Activated naive CD8-positive, alpha-beta T cell treated with anti-CD3 and anti-CD28 coated beads, Interleukin-2, amount 50 U/mL, for 24 hours (primary cell): ENCODE measurements at regions not wholly inside any gene's neighbourhood (a gene's known extent, or its start where the extent isn't known, plus 50 kb on each side); places are given as distances from the start of the nearest gene placed in this dataset.
A peak's percentile ranks its signal among the peaks of the same experiment; 100 is the strongest.

Experiments
- ATAC-seq: fragments of 150-1000 bp; cut with Tn5 transposase; one replicate; pipeline ENCODE4 v1.10.0; 2021
- DNase-seq: peaks from one replicate; pipeline ENCODE4 v3.0.0; 2021
- H3K27ac Mint-ChIP-seq: one replicate; pipeline ENCODE4 v1.8.0; 2021; ENCODE audit warnings: mild to moderate bottlenecking, mixed read lengths
- H3K27me3 Mint-ChIP-seq: one replicate; pipeline ENCODE4 v1.8.0; 2021; ENCODE audit warnings: mixed read lengths
- H3K36me3 Mint-ChIP-seq: one replicate; pipeline ENCODE4 v1.8.0; 2021; ENCODE audit warnings: low read depth, mixed read lengths
- H3K4me1 Mint-ChIP-seq: one replicate; pipeline ENCODE4 v1.8.0; 2021; ENCODE audit warnings: mixed read lengths
- H3K4me3 Mint-ChIP-seq: one replicate; pipeline ENCODE4 v1.8.0; 2021; ENCODE audit warnings: mild to moderate bottlenecking, moderate library complexity, mixed read lengths
- H3K9me3 Mint-ChIP-seq: one replicate; pipeline ENCODE4 v1.8.0; 2021; ENCODE audit warnings: mixed read lengths

GRCh38 chr4:14856062-14856933 lies 146.0 kb upstream of the CPEB2 start:
- DNase-seq, result peak; percentile 70
- Mint-ChIP-seq H3K27me3 (peaks cover 18% of the 10 kb centered on the region), H3K9me3 (peaks cover 21% of the 10 kb centered on the region), H3K4me1 (peaks cover 41% of the 10 kb centered on the region), H3K36me3 (peaks cover 15% of the 10 kb centered on the region), H3K27ac (peak overlapping the region; percentile 93), H3K4me3 (peak overlapping the region; percentile 25)
- ATAC-seq, result peak; percentile 94

- Mint-ChIP-seq H3K4me3 (no peak overlapping the region), H3K36me3 (peaks cover 15% of the 10 kb centered on the region), H3K27me3 (peaks cover 21% of the 10 kb centered on the region), H3K27ac (peak overlapping the region; percentile 93), H3K9me3 (peaks cover 21% of the 10 kb centered on the region), H3K4me1 (peaks cover 41% of the 10 kb centered on the region)
- no peak for ATAC-seq
- no peak for DNase-seq
Measured at GRCh38 chr4:14856934-14857235, 145.4 kb upstream of the CPEB2 start.

- ATAC-seq, result no peak
- DNase-seq, result no peak
- H3K9me3 Mint-ChIP-seq, result peaks cover 17% of the 10 kb centered on the region
- peak overlapping the region; percentile 93 for H3K27ac Mint-ChIP-seq
- H3K4me3 Mint-ChIP-seq, result no peak overlapping the region
- H3K4me1 Mint-ChIP-seq, result peaks cover 41% of the 10 kb centered on the region
- peaks cover 19% of the 10 kb centered on the region for H3K27me3 Mint-ChIP-seq
- H3K36me3 Mint-ChIP-seq, result peaks cover 15% of the 10 kb centered on the region
Measured at GRCh38 chr4:14857475-14857874, 144.8 kb upstream of the CPEB2 start.

GRCh38 chr4:14857981-14858380 lies 144.3 kb upstream of the CPEB2 start:
- Mint-ChIP-seq H3K9me3 (peaks cover 16% of the 10 kb centered on the region), H3K4me3 (no peak overlapping the region), H3K36me3 (peaks cover 15% of the 10 kb centered on the region), H3K27ac (no peak overlapping the region), H3K4me1 (peaks cover 41% of the 10 kb centered on the region), H3K27me3 (peaks cover 19% of the 10 kb centered on the region)
- ATAC-seq, result no peak
- DNase-seq, result no peak

- no peaks in the 10 kb centered on the region for H3K9me3 Mint-ChIP-seq
- H3K36me3 Mint-ChIP-seq, result no peaks in the 10 kb centered on the region
- H3K27me3 Mint-ChIP-seq, result peaks cover 28% of the 10 kb centered on the region
- H3K4me1 Mint-ChIP-seq, result peaks cover under 1% of the 10 kb centered on the region
- no peak overlapping the region for H3K27ac Mint-ChIP-seq
- ATAC-seq (no peak), DNase-seq (no peak)
- no peak overlapping the region for H3K4me3 Mint-ChIP-seq
Measured at GRCh38 chr4:14862891-14863290, 139.4 kb upstream of the CPEB2 start.

- peaks cover 28% of the 10 kb centered on the region for H3K27me3 Mint-ChIP-seq
- DNase-seq, result no peak
Measured at GRCh38 chr4:14863418-14864364, 138.6 kb upstream of the CPEB2 start.

GRCh38 chr4:14864365-14865030 lies 137.8 kb upstream of the CPEB2 start:
- Mint-ChIP-seq H3K4me1 (no peaks in the 10 kb centered on the region), H3K36me3 (no peaks in the 10 kb centered on the region), H3K27ac (no peak overlapping the region), H3K9me3 (no peaks in the 10 kb centered on the region), H3K27me3 (peaks cover 25% of the 10 kb centered on the region), H3K4me3 (no peak overlapping the region)
- DNase-seq (no peak), ATAC-seq (no peak)

More at GRCh38 chr4:14863418-14864364, 138.6 kb upstream of the CPEB2 start:
- Mint-ChIP-seq H3K9me3 (no peaks in the 10 kb centered on the region), H3K4me3 (no peak overlapping the region), H3K4me1 (no peaks in the 10 kb centered on the region), H3K36me3 (no peaks in the 10 kb centered on the region), H3K27ac (no peak overlapping the region)
- ATAC-seq, result no peak

GRCh38 chr4:14865031-14865366 lies 137.3 kb upstream of the CPEB2 start:
- Mint-ChIP-seq H3K36me3 (no peaks in the 10 kb centered on the region), H3K4me3 (no peak overlapping the region), H3K27me3 (peaks cover 23% of the 10 kb centered on the region), H3K9me3 (no peaks in the 10 kb centered on the region), H3K27ac (no peak overlapping the region), H3K4me1 (no peaks in the 10 kb centered on the region)
- DNase-seq, result no peak
- ATAC-seq, result no peak

GRCh38 chr4:14865804-14866203 lies 136.5 kb upstream of the CPEB2 start:
- Mint-ChIP-seq H3K4me1 (no peaks in the 10 kb centered on the region), H3K27me3 (peaks cover 20% of the 10 kb centered on the region), H3K36me3 (no peaks in the 10 kb centered on the region), H3K4me3 (no peak overlapping the region), H3K27ac (no peak overlapping the region), H3K9me3 (no peaks in the 10 kb centered on the region)
- DNase-seq, result no peak
- no peak for ATAC-seq

GRCh38 chr4:14867847-14868246 lies 134.4 kb upstream of the CPEB2 start:
- Mint-ChIP-seq H3K4me3 (no peak overlapping the region), H3K4me1 (no peaks in the 10 kb centered on the region), H3K9me3 (no peaks in the 10 kb centered on the region), H3K27me3 (peaks cover 10% of the 10 kb centered on the region), H3K27ac (no peak overlapping the region), H3K36me3 (no peaks in the 10 kb centered on the region)
- ATAC-seq, result no peak
- no peak for DNase-seq

- Mint-ChIP-seq H3K27me3 (peaks cover 3% of the 10 kb centered on the region), H3K36me3 (no peaks in the 10 kb centered on the region), H3K27ac (no peak overlapping the region), H3K4me1 (no peaks in the 10 kb centered on the region), H3K4me3 (no peak overlapping the region), H3K9me3 (no peaks in the 10 kb centered on the region)
- ATAC-seq (no peak), DNase-seq (no peak)
Measured at GRCh38 chr4:14868426-14869395, 133.6 kb upstream of the CPEB2 start.

GRCh38 chr4:14871676-14872430 lies 130.4 kb upstream of the CPEB2 start:
- peaks cover 15% of the 10 kb centered on the region for H3K4me1 Mint-ChIP-seq
- H3K4me3 Mint-ChIP-seq, result no peak overlapping the region
- DNase-seq (peak; percentile 38), ATAC-seq (peak; percentile 34)
- peaks cover 2% of the 10 kb centered on the region for H3K27me3 Mint-ChIP-seq
- H3K36me3 Mint-ChIP-seq, result no peaks in the 10 kb centered on the region
- H3K9me3 Mint-ChIP-seq, result peaks cover 3% of the 10 kb centered on the region
- H3K27ac Mint-ChIP-seq, result no peak overlapping the region

- no peak overlapping the region for H3K4me3 Mint-ChIP-seq
- DNase-seq (no peak), ATAC-seq (peak; percentile 56)
- peaks cover 42% of the 10 kb centered on the region for H3K4me1 Mint-ChIP-seq
- H3K9me3 Mint-ChIP-seq, result peaks cover 3% of the 10 kb centered on the region
- H3K36me3 Mint-ChIP-seq, result peaks cover 3% of the 10 kb centered on the region
- H3K27ac Mint-ChIP-seq, result no peak overlapping the region
- H3K27me3 Mint-ChIP-seq, result no peaks in the 10 kb centered on the region
Measured at GRCh38 chr4:14874990-14875389, 127.3 kb upstream of the CPEB2 start.
